ENCODE measurements at regions not wholly inside any gene's neighbourhood (a gene's known extent, or its start where the extent isn't known, plus 50 kb on each side); places are given as distances from the start of the nearest gene placed in this dataset.

DNA sequence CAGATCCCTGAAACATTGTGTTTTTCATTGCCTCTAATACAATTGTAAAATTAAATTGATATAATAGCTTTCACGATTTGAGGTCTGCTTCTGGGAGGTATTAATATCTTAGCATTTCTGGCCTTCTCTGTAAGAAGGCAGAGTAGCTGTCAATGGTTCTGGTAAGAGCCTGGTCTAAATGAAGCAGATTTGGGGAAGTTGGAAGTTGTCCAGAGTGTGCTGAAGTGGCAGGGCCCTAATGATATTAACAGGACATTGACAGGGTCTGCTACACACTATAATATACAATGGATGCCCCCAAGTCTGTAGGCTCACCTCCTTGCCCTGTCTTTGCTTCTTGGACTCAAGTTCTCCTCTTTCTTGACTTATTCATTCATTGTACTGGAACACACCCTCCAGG, 99.5 kb downstream of the C4BPA start:
- TF ChIP-seq, protein P1, sequence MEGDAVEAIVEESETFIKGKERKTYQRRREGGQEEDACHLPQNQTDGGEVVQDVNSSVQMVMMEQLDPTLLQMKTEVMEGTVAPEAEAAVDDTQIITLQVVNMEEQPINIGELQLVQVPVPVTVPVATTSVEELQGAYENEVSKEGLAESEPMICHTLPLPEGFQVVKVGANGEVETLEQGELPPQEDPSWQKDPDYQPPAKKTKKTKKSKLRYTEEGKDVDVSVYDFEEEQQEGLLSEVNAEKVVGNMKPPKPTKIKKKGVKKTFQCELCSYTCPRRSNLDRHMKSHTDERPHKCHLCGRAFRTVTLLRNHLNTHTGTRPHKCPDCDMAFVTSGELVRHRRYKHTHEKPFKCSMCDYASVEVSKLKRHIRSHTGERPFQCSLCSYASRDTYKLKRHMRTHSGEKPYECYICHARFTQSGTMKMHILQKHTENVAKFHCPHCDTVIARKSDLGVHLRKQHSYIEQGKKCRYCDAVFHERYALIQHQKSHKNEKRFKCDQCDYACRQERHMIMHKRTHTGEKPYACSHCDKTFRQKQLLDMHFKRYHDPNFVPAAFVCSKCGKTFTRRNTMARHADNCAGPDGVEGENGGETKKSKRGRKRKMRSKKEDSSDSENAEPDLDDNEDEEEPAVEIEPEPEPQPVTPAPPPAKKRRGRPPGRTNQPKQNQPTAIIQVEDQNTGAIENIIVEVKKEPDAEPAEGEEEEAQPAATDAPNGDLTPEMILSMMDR (conservative IDR thresholded peaks at IDR 0.05; ENCODE audit: low read depth, low read length), result no peak
- TF ChIP-seq EZH2 (IDR thresholded peaks at IDR 0.05; ENCODE audit: low read length, unreplicated experiment) (no peak), EZH2phosphoT487 (IDR thresholded peaks at IDR 0.05; ENCODE audit: borderline replicate concordance, low read length) (no peak)
